Activated CD4-positive, alpha-beta T cell treated with anti-CD3 and anti-CD28 coated beads, Interleukin-2, amount 50 U/mL, for 16 hours (primary cell): ENCODE measurements at regions not wholly inside any gene's neighbourhood (a gene's known extent, or its start where the extent isn't known, plus 50 kb on each side); places are given as distances from the start of the nearest gene placed in this dataset.
"Not testable (repeated sequence)": the region's sequence is repeated elsewhere in the genome, so short reads cannot be mapped to it uniquely, and the experiment has no call there.

Source experiments
- DNase-seq: peaks from one replicate; pipeline ENCODE4 v3.0.0-alpha.2; 2020

GRCh38 chr5:8828596-8829322, 717.1 kb downstream of the SEMA5A start:
- no peak for DNase-seq

- no peak for DNase-seq
These were observed 716.4 kb downstream of the SEMA5A start for GRCh38 chr5:8829323-8830029.

- DNase-seq: no peak
These were observed 714.6 kb downstream of the SEMA5A start for GRCh38 chr5:8831251-8831650.

- DNase-seq: no peak
These were observed 714.0 kb downstream of the SEMA5A start for GRCh38 chr5:8831854-8832253.

- no peak for DNase-seq
These were observed 706.4 kb downstream of the SEMA5A start for GRCh38 chr5:8839361-8840055.

- DNase-seq: no peak
These were observed 705.6 kb downstream of the SEMA5A start for GRCh38 chr5:8840237-8840636.

- DNase-seq: not testable (repeated sequence)
These were observed 705.1 kb downstream of the SEMA5A start for GRCh38 chr5:8840746-8841145.

- DNase-seq: no peak
These were observed 702.8 kb downstream of the SEMA5A start for GRCh38 chr5:8842971-8843551.

GRCh38 chr5:8843771-8844170, 702.1 kb downstream of the SEMA5A start:
- DNase-seq: no peak

- DNase-seq: no peak
These were observed 701.7 kb downstream of the SEMA5A start for GRCh38 chr5:8844206-8844605.

- DNase-seq: no peak
These were observed 701.0 kb downstream of the SEMA5A start for GRCh38 chr5:8844847-8845246.

- no peak for DNase-seq
These were observed 700.6 kb downstream of the SEMA5A start for GRCh38 chr5:8845296-8845695.

- no peak for DNase-seq
These were observed 697.5 kb downstream of the SEMA5A start for GRCh38 chr5:8848366-8848765.

GRCh38 chr5:8848997-8849594, 696.8 kb downstream of the SEMA5A start:
- no peak for DNase-seq

GRCh38 chr5:8851101-8851500, 694.8 kb downstream of the SEMA5A start:
- DNase-seq: no peak

GRCh38 chr5:8857051-8857450, 688.8 kb downstream of the SEMA5A start:
- DNase-seq: no peak

GRCh38 chr5:8861764-8862163, 684.1 kb downstream of the SEMA5A start:
- DNase-seq: no peak

- peak; percentile 2 for DNase-seq
These were observed 681.8 kb downstream of the SEMA5A start for GRCh38 chr5:8864053-8864452.

GRCh38 chr5:8865266-8865665, 680.6 kb downstream of the SEMA5A start:
- DNase-seq: no peak

- no peak for DNase-seq
These were observed 680.0 kb downstream of the SEMA5A start for GRCh38 chr5:8865686-8866374.

GRCh38 chr5:8868283-8868682, 677.6 kb downstream of the SEMA5A start:
- DNase-seq: no peak

GRCh38 chr5:8869932-8870331, 675.9 kb downstream of the SEMA5A start:
- DNase-seq: no peak
